Lower leg skin (tissue), 4 donors: ENCODE measurements at regions not wholly inside any gene's neighbourhood (a gene's known extent, or its start where the extent isn't known, plus 50 kb on each side); places are given as distances from the start of the nearest gene placed in this dataset.
A peak's percentile ranks its signal among the peaks of the same experiment; 100 is the strongest.

Experiments
- DNase-seq, 2 donors: peaks; one replicate each; pipeline ENCODE4 v3.0.0-alpha.2; 2019; ENCODE audit warnings: low spot score in 2 of 2
- H3K4me3 ChIP-seq: fragments of 200-600 bp; sonication (generic); 2 replicates; pipeline ENCODE4 v1.5.1; 2017; ENCODE audit warnings: mild to moderate bottlenecking, low read depth; ENCODE audit not compliant: poor library complexity, severe bottlenecking
- POLR2A ChIP-seq, 2 donors: fragments of 450-650 bp; IDR thresholded peaks; one replicate each; pipeline ENCODE4 v1.6.1; 2016 to 2017; ENCODE audit warnings: antibody characterized with exemption in 2 of 2, mild to moderate bottlenecking in 1 of 2, moderate library complexity in 1 of 2
- WGBS, 2 donors: methylation state at CpG; one replicate each; pipeline ENCODE4 v1.1.5; 2018; 5-methylcytosine and 5-hydroxymethylcytosine counted together
- intact Hi-C: fragments of 100-400 bp; cut with DNase I; formaldehyde crosslinking; loops from one replicate; pipeline ENCODE4 v1.15.0; 2023; ENCODE audit warnings: low total_unique reads
- TF ChIP-seq, protein P1 (sequence below), 3 donors: fragments of 450-650 bp; IDR thresholded peaks; one replicate each; pipeline ENCODE4 v1.5.1; 2016; ENCODE audit warnings: antibody characterized with exemption in 3 of 3, mild to moderate bottlenecking in 3 of 3, moderate library complexity in 2 of 3

GRCh38 chr6:54695815-54696214 lies 150.8 kb upstream of the FAM83B start:
- intact Hi-C loops: no loop called here
- 73 to 79% methylated on average over 3 of the region's 3 CpGs for WGBS, 2 donors
- TF ChIP-seq, protein P1, sequence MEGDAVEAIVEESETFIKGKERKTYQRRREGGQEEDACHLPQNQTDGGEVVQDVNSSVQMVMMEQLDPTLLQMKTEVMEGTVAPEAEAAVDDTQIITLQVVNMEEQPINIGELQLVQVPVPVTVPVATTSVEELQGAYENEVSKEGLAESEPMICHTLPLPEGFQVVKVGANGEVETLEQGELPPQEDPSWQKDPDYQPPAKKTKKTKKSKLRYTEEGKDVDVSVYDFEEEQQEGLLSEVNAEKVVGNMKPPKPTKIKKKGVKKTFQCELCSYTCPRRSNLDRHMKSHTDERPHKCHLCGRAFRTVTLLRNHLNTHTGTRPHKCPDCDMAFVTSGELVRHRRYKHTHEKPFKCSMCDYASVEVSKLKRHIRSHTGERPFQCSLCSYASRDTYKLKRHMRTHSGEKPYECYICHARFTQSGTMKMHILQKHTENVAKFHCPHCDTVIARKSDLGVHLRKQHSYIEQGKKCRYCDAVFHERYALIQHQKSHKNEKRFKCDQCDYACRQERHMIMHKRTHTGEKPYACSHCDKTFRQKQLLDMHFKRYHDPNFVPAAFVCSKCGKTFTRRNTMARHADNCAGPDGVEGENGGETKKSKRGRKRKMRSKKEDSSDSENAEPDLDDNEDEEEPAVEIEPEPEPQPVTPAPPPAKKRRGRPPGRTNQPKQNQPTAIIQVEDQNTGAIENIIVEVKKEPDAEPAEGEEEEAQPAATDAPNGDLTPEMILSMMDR (IDR thresholded peaks at IDR 0.05): no peak
- TF ChIP-seq POLR2A (IDR thresholded peaks at IDR 0.05): no peak
- H3K4me3 ChIP-seq: no peak overlapping the region
- no peak for DNase-seq

DNA sequence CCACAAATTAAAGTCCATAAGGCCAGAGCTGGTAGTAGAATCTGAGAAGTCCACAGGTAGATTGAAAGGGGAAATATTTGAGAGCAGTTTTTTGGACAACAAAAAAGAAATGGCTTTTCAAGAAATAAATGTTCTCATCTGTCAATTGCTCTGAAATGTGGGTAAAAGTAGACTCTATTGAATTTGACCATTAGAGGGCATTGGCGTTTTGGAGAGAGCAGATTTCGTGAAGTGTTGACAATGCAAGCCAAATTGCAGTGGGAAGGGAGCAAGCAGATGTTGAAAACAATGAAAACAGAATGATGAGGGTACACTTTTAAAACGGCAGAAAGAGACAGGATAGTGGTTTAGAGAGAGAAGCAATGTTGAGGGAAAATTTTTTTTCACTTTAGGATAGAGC lies 149.1 kb upstream of the FAM83B start:
- intact Hi-C loops: no loop called here
- 22 to 28% methylated on average over 3 of the region's 3 CpGs for WGBS, 2 donors
- TF ChIP-seq POLR2A (IDR thresholded peaks at IDR 0.05): no peak
- TF ChIP-seq, protein P1 (IDR thresholded peaks at IDR 0.05): no peak
- DNase-seq: no peak
- H3K4me3 ChIP-seq: no peak overlapping the region

DNA sequence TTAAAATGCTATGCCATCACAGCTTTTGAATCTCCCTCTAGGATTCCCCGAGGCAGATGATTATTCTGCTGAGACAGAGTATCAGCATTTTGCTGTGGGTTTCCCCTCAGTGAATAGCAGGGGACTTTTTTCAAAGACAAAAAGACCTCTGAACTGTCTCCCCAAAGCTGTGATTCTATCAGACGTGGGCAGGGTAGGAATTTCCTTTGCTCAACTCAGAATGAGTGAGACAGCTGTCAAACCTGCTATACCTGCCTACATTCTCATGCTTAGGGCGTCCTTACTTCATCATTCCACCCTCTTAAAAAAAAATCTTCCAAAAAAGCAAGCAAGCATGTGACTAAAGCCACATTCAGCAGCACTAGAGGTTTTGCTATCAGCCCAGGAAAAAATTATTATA lies 147.6 kb upstream of the FAM83B start:
- WGBS, 2 donors: 34 to 36% methylated on average over 3 of the region's 3 CpGs

GRCh38 chr6:54700158-54700557 lies 146.4 kb upstream of the FAM83B start:
- no peak for DNase-seq
- no peak overlapping the region for H3K4me3 ChIP-seq
- TF ChIP-seq POLR2A (IDR thresholded peaks at IDR 0.05): no peak
- TF ChIP-seq, protein P1 (IDR thresholded peaks at IDR 0.05): no peak
- intact Hi-C loops: no loop called here
- WGBS, 2 donors: 45 to 54% methylated on average over 2 of the region's 2 CpGs

More for the DNA sequence above, 147.6 kb upstream of the FAM83B start:
- DNase-seq: peak in 1 of 2 donors; percentile 22
- intact Hi-C loops: no loop called here
- TF ChIP-seq POLR2A (IDR thresholded peaks at IDR 0.05): no peak
- TF ChIP-seq, protein P1 (IDR thresholded peaks at IDR 0.05): no peak
- no peak overlapping the region for H3K4me3 ChIP-seq

- no peak overlapping the region for H3K4me3 ChIP-seq
- WGBS, 2 donors: 54 to 76% methylated on average over 3 of the region's 3 CpGs
- TF ChIP-seq POLR2A (IDR thresholded peaks at IDR 0.05): no peak
- TF ChIP-seq, protein P1 (IDR thresholded peaks at IDR 0.05): no peak
- DNase-seq: no peak
- intact Hi-C loops: no loop called here
These were observed 143.8 kb upstream of the FAM83B start for GRCh38 chr6:54702772-54703171.

GRCh38 chr6:54706391-54706790 lies 140.2 kb upstream of the FAM83B start:
- WGBS, 2 donors: 83 to 84% methylated on average over 3 of the region's 3 CpGs
- intact Hi-C loops: no loop called here
- no peak for TF ChIP-seq POLR2A (IDR thresholded peaks at IDR 0.05)
- TF ChIP-seq, protein P1 (IDR thresholded peaks at IDR 0.05): no peak
- no peak for DNase-seq
- no peak overlapping the region for H3K4me3 ChIP-seq
